GM12872 (cell line): ENCODE measurements at regions not wholly inside any gene's neighbourhood (a gene's known extent, or its start where the extent isn't known, plus 50 kb on each side); places are given as distances from the start of the nearest gene placed in this dataset.

Experiments
- CTCF ChIP-seq: IDR thresholded peaks from 3 replicates; pipeline ENCODE4 v1.5.1; 2011; ENCODE audit warnings: low read depth, mild to moderate bottlenecking, low read length, moderate library complexity; ENCODE audit not compliant: insufficient read depth

DNA sequence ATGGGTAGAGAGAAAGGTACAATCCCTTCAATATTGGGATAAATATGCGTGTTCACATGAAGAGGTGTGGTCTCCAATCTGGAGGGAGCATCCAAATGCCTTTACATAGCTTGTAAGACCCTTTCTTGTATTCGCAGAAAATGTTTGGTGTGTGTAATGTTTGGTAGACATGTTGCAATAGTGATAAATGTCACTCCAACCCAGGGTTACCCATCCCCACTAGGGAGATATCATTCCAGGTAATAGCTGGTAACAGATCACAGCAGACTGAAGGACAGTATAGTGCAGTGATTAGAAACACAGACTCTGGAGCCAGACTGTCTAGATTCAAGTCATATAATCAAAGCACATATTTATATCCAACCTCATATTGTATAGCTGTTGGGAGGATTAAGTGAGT lies 733.6 kb upstream of the TBX3 start:
- no peak for TF ChIP-seq CTCF

DNA sequence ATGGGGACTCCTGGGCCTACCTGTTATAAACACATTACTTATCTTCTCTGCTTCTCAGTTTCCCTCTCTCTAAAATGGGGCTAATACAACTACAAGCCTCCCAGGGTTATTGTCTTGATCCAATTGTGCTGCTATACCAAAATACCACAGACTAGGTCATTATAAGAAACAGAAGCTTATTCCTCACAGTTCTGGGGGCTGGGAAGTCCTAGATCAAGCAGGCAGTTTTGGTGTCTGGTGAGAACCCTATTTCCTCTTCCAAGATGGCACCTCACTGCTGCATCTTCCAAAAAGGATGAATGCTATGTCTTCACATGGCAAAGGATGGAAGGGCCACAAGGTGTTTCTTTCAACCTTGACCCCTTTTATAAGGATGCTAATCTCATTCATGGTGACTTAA lies 732.9 kb upstream of the TBX3 start:
- TF ChIP-seq CTCF = no peak

DNA sequence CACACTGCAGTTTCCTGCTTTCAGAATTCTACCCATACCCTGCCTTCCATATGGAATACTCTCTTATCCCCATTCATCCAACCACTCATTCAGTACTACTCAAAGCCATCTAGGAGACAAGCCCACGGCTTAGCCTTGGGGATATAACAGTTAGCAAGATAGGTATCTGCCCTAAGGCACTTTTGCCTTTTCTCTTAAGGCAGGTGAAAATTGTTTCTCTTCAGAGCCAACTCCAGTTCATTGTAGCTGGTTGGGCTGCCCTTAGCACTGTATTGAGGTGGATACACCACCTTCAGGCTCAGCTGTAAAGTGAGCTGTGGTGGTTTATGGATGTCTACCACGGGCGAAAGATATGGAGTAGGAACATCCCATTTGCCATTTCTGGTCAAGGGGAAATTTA lies 729.7 kb upstream of the TBX3 start:
- TF ChIP-seq CTCF = no peak

DNA sequence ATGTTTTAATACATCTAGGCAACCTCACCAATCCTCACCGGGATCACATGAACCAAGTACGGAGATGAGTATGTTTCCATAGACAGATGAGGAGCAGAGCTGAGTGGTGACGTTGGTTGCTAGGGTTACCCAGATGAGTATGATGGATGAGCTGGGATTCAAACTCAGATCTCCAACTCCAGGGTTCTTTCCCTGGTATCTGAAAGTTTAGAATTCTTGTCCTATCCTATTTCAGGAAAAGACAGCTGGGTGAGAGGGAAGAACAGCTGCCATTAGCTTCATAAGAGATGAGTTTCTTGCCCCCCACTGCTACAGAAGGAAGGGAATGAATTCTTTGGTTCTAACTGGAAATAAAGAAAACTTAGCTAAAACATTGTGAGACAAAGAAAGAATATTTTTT lies 728.9 kb upstream of the TBX3 start:
- TF ChIP-seq CTCF = no peak

DNA sequence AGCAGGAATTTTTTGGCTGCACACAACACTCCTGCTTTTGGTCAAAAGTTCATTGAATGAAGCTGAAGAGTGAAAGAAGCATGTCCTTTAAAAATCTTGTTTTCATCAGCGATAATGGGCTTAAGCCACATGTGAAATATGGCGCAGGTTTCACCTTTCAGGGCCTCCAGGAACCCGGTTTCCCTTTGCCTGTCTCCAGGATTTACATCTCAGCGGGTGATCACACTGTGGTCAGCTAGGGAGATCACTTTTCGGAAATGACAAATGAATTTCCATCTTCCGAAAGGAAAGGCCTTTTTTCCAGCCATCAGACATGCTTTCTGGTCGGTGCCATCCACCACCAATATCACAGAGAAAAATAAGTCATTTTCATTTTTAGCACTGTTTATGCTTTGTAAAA lies 727.1 kb upstream of the TBX3 start:
- no peak for TF ChIP-seq CTCF

DNA sequence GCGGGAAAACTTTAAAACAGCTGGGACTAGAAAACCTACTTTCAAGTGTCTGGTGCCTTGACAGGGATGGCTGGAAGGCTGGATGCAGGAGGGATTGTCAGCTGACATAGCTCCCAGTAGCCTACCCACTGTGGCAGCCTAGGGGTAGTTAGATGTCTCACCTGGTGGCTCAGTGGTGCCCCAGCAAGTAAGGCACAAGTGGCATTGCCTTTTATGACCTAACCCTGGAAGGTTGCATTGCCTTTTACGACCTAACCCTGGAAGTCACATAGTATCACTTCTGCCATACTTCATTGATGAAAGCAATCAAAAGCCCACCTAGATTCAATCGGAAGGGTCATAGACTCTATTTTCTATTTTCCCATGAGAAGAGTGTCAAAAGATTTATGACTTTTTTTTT lies 724.7 kb upstream of the TBX3 start:
- TF ChIP-seq CTCF = no peak

DNA sequence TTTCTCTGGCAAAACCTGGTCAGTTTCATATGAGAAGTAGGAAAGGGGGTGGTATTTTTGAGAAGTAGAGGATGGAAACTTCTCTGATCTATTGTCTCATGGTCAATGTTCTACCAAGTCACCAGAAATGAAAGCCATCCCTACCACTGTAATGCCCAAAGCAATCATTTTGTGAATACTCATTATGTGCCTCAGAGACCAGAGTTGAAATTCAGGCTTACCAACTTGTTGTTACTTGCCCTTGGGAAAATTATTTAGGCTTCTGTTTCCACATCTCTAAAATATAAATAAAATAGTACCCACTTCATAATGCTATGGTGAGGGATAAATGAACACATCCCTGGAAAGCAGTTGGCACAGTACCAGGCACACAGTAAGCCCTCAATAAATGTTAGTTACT lies 723.7 kb upstream of the TBX3 start:
- TF ChIP-seq CTCF = no peak

DNA sequence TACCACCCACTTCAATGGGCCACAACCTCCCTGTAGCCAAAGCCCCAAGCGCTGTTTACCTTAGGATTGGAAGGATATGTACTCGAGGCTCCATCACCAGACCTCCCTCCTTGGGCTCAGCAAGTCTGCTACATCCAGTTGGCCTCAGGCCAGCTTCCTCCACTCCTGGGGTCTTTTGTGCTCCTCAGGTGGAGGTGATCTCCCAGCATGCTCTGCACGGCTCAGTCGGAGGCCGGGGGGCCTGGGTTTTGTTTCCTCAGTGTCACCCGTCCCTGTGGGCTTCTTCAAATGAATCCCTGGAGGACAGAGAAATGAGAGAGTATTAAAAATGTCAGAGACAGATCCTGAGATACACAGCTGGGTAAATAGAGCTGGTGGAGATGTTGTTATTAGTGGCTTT lies 723.1 kb upstream of the TBX3 start:
- no peak for TF ChIP-seq CTCF
